ENCODE measurements at regions not wholly inside any gene's neighbourhood (a gene's known extent, or its start where the extent isn't known, plus 50 kb on each side); places are given as distances from the start of the nearest gene placed in this dataset.

GRCh38 chr17:33989361-33990148, 265.5 kb upstream of the CCL2 start:
- no peak for DNase-seq (ENCODE audit: low spot score)
- no peak for TF ChIP-seq CTCF (IDR thresholded peaks at IDR 0.05; ENCODE audit: extremely low read depth, missing control alignments)

GRCh38 chr17:33990943-33991706, 264.0 kb upstream of the CCL2 start:
- DNase-seq (ENCODE audit: low spot score): no peak
- no peak for TF ChIP-seq CTCF (IDR thresholded peaks at IDR 0.05; ENCODE audit: extremely low read depth, missing control alignments)

- TF ChIP-seq CTCF (IDR thresholded peaks at IDR 0.05; ENCODE audit: extremely low read depth, missing control alignments): no peak
- no peak for DNase-seq (ENCODE audit: low spot score)
Measured at GRCh38 chr17:33992113-33992512, 263.0 kb upstream of the CCL2 start.

GRCh38 chr17:34000639-34001038, 254.4 kb upstream of the CCL2 start:
- DNase-seq (ENCODE audit: low spot score): no peak
- no peak for TF ChIP-seq CTCF (IDR thresholded peaks at IDR 0.05; ENCODE audit: extremely low read depth, missing control alignments)

- no peak for TF ChIP-seq CTCF (IDR thresholded peaks at IDR 0.05; ENCODE audit: extremely low read depth, missing control alignments)
- no peak for DNase-seq (ENCODE audit: low spot score)
Measured at GRCh38 chr17:34001246-34001645, 253.8 kb upstream of the CCL2 start.

GRCh38 chr17:34006126-34006525, 249.0 kb upstream of the CCL2 start:
- no peak for TF ChIP-seq CTCF (IDR thresholded peaks at IDR 0.05; ENCODE audit: extremely low read depth, missing control alignments)
- DNase-seq (ENCODE audit: low spot score): no peak

- TF ChIP-seq CTCF (IDR thresholded peaks at IDR 0.05; ENCODE audit: extremely low read depth, missing control alignments): no peak
- no peak for DNase-seq (ENCODE audit: low spot score)
Measured at GRCh38 chr17:34008125-34008524, 247.0 kb upstream of the CCL2 start.
